ENCODE measurements at regions not wholly inside any gene's neighbourhood (a gene's known extent, or its start where the extent isn't known, plus 50 kb on each side); places are given as distances from the start of the nearest gene placed in this dataset.

DNA sequence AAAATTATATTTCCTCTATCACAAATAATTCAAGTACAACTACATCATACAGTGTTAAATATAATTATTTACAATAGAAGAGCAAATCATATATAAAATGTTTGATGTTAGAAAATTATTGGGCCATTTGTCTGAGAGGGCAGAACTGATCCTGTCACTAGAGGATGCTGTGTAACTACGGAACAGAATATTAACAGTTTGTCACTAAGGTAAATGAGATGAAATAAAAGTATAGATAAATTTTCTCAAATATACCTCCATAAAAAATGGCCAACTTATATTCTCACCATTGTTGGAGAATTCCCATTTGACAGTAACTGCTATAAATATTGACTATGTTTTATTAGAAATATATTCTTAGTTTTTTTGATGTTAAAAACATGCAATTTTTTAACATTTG, 1067.4 kb upstream of the DDX18 start:
- TF ChIP-seq POLR2A (IDR thresholded peaks at IDR 0.05) (no peak), CTCF (IDR thresholded peaks at IDR 0.05) (no peak)
